ENCODE measurements at regions not wholly inside any gene's neighbourhood (a gene's known extent, or its start where the extent isn't known, plus 50 kb on each side); places are given as distances from the start of the nearest gene placed in this dataset.

DNA sequence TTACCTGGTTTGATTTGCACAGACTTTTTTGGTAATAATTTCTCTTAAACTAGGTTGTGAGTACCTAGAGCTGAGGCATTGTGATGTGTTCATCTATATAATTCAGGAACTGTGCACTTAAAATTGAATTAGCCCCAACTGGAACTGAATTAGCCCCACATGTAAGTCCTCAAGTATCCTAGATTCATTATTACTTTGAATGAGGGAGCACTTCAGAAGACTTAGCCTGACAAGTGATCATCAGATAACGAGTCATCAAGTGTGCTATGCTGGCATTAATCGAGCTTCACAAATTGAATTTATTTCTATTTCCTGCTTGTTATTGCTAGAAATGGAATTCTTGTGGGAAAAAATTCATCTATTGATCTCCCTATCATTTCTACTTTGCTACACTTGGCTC is 323.4 kb upstream of the SEMA3D start:
- no peak for TF ChIP-seq EZH2phosphoT487 (IDR thresholded peaks at IDR 0.05; ENCODE audit: borderline replicate concordance)
- TF ChIP-seq, protein P1, sequence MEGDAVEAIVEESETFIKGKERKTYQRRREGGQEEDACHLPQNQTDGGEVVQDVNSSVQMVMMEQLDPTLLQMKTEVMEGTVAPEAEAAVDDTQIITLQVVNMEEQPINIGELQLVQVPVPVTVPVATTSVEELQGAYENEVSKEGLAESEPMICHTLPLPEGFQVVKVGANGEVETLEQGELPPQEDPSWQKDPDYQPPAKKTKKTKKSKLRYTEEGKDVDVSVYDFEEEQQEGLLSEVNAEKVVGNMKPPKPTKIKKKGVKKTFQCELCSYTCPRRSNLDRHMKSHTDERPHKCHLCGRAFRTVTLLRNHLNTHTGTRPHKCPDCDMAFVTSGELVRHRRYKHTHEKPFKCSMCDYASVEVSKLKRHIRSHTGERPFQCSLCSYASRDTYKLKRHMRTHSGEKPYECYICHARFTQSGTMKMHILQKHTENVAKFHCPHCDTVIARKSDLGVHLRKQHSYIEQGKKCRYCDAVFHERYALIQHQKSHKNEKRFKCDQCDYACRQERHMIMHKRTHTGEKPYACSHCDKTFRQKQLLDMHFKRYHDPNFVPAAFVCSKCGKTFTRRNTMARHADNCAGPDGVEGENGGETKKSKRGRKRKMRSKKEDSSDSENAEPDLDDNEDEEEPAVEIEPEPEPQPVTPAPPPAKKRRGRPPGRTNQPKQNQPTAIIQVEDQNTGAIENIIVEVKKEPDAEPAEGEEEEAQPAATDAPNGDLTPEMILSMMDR (conservative IDR thresholded peaks at IDR 0.05; ENCODE audit: low read length) = no peak

All from Loucy (cell line).